Kidney (tissue), 13 donors: ENCODE measurements at regions not wholly inside any gene's neighbourhood (a gene's known extent, or its start where the extent isn't known, plus 50 kb on each side); places are given as distances from the start of the nearest gene placed in this dataset.

Experiments used
- DNase-seq, 5 donors: peaks; one replicate each; pipeline ENCODE4 v3.0.0-alpha.2; 2013 to 2020
- FAIRE-seq: peaks from 2 replicates; lab custom pipeline; 2012; peaks lifted over from hg19 to GRCh38; lab: Jason Lieb, UNC
- H3K27ac ChIP-seq, 2 donors: one replicate each; pipeline ENCODE4 v1.7.0; 2013; ENCODE audit warnings: low read depth in 2 of 2, low read length in 2 of 2, inconsistent platforms in 1 of 2
- H3K27me3 ChIP-seq: one replicate; pipeline ENCODE4 v1.7.1; 2013; ENCODE audit warnings: low read length, inconsistent platforms; ENCODE audit not compliant: control insufficient read depth, insufficient read depth
- H3K36me3 ChIP-seq, 3 donors: one replicate each; pipeline versions ENCODE4 v1.7.0 to v1.7.1; 2013; ENCODE audit warnings: low read length in 3 of 3, control low read depth in 1 of 3, inconsistent platforms in 1 of 3; ENCODE audit not compliant: insufficient read depth in 3 of 3, control insufficient read depth in 2 of 3
- H3K4me1 ChIP-seq, 3 donors: one replicate each; pipeline versions ENCODE4 v1.7.0 to v1.7.1; 2013; ENCODE audit warnings: low read length in 3 of 3, inconsistent platforms in 1 of 3, low read depth in 1 of 3; ENCODE audit not compliant: control insufficient read depth in 2 of 3, insufficient read depth in 2 of 3
- H3K4me3 ChIP-seq, 3 donors: one replicate each; pipeline versions ENCODE4 v1.7.0 to v1.8.1; 2013; ENCODE audit warnings: low read length in 3 of 3, control low read depth in 1 of 3, inconsistent platforms in 1 of 3
- H3K9ac ChIP-seq, 3 donors: one replicate each; pipeline versions ENCODE4 v1.7.0 to v1.7.1; 2013; ENCODE audit warnings: low read length in 3 of 3, control low read depth in 1 of 3, inconsistent platforms in 1 of 3
- H3K9me3 ChIP-seq, 3 donors: one replicate each; pipeline versions ENCODE4 v1.7.0 to v1.7.1; 2013; ENCODE audit warnings: low read length in 3 of 3, control low read depth in 1 of 3, inconsistent platforms in 1 of 3; ENCODE audit not compliant: control insufficient read depth in 2 of 3, insufficient read depth in 1 of 3
- intact Hi-C: fragments of 100-400 bp; cut with DNase I; formaldehyde crosslinking; loops from one replicate; pipeline ENCODE4 v1.11.1; 2022
- TF ChIP-seq, protein P1 (sequence below): IDR thresholded peaks from 3 replicates; pipeline ENCODE4 v1.5.1; 2012; ENCODE audit warnings: mild to moderate bottlenecking, moderate library complexity, borderline replicate concordance; ENCODE audit not compliant: insufficient read depth; ENCODE audit errors: extremely low read depth
- donor health status: control.
- donor health status: control.
- donor health status: control.
- donor health status: control.
- donor health status: control.
- donor health status: DM: yes; HTN: yes; CAD: no.
- donor health status: Normal renal cell carcinoma (clear cell type).

DNA sequence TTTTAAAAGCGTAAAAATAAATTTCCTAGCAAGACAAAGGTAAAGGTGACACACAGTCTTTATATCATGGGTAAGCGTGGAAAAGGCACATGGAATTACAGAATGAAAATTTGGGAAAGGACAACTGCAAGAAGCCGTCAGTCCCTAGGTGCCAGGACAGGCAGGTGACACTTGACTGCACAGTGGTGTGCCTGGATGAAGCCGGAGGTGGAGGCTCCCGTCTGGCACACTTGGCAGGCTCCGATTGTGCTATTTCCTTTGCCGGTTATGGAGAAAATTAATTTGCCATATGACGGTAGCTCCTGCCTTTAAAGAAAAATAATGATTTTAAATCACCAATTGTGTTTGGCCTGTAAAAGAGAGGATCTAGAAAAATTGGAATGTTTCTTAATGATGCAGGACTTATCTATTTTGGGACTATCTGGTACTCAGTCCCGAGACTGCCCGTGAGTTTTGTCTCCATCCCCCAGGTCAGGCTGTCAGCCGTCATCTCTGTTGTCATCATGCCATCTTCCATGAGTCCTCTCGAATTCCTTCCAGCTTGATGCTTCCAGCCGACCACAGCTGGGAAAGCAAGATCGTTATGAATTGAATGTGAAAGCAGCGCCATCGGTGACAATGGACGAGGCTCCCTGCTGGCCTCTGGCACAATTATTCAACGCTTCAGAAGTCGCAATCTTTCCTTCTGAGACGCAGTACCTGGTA is 56.2 kb upstream of the MGMT start:
- DNase-seq (no peak), FAIRE-seq (no peak)
- Histone ChIP-seq H3K4me1 (no peaks in the 10 kb centered on the region), H3K27ac (no peak overlapping the region), H3K27me3 (peaks cover 3% of the 10 kb centered on the region), H3K9ac (no peak overlapping the region), H3K9me3 (no peaks in the 10 kb centered on the region), H3K4me3 (no peak overlapping the region), H3K36me3 (no peaks in the 10 kb centered on the region)
- TF ChIP-seq, protein P1, sequence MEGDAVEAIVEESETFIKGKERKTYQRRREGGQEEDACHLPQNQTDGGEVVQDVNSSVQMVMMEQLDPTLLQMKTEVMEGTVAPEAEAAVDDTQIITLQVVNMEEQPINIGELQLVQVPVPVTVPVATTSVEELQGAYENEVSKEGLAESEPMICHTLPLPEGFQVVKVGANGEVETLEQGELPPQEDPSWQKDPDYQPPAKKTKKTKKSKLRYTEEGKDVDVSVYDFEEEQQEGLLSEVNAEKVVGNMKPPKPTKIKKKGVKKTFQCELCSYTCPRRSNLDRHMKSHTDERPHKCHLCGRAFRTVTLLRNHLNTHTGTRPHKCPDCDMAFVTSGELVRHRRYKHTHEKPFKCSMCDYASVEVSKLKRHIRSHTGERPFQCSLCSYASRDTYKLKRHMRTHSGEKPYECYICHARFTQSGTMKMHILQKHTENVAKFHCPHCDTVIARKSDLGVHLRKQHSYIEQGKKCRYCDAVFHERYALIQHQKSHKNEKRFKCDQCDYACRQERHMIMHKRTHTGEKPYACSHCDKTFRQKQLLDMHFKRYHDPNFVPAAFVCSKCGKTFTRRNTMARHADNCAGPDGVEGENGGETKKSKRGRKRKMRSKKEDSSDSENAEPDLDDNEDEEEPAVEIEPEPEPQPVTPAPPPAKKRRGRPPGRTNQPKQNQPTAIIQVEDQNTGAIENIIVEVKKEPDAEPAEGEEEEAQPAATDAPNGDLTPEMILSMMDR, result no peak
- intact Hi-C loops, result no loop called here

DNA sequence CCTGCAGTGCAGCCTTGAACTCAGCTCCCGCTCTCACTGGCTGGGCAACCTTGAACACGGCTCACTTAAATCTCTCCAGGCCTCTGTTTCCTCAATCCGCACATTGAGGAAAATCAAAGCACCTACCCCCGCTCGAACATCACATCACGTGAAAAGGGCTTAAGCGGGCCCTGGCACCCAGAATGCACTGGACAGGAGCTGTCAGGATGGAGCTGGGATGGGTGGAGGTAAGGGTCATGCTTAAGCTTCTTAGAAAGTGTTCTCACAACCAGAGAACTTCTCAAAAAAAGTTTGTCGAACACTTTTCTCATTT is 55.7 kb upstream of the MGMT start:
- TF ChIP-seq, protein P1, result no peak
- no peak for FAIRE-seq
- Histone ChIP-seq H3K27ac (no peak overlapping the region), H3K9me3 (no peaks in the 10 kb centered on the region), H3K9ac (no peak overlapping the region), H3K36me3 (no peaks in the 10 kb centered on the region), H3K4me1 (no peaks in the 10 kb centered on the region), H3K27me3 (peaks cover 6% of the 10 kb centered on the region), H3K4me3 (no peak overlapping the region)
- DNase-seq, result no peak
- intact Hi-C loops, result no loop called here

- TF ChIP-seq, protein P1, result no peak
- FAIRE-seq (no peak), DNase-seq (no peak)
- Histone ChIP-seq H3K9me3 (no peaks in the 10 kb centered on the region), H3K4me3 (no peak overlapping the region), H3K4me1 (no peaks in the 10 kb centered on the region), H3K27ac (no peak overlapping the region), H3K27me3 (peaks cover 9% of the 10 kb centered on the region), H3K36me3 (no peaks in the 10 kb centered on the region), H3K9ac (no peak overlapping the region)
- intact Hi-C loops, result no loop called here
Measured at GRCh38 chr10:129411772-129412171, 55.3 kb upstream of the MGMT start.

- H3K4me3 ChIP-seq, result no peak overlapping the region
- H3K27ac ChIP-seq, result no peak overlapping the region
- TF ChIP-seq, protein P1, result no peak
- no peaks in the 10 kb centered on the region for H3K9me3 ChIP-seq
- no peaks in the 10 kb centered on the region for H3K4me1 ChIP-seq
- no peaks in the 10 kb centered on the region for H3K36me3 ChIP-seq
- H3K9ac ChIP-seq, result no peak overlapping the region
- DNase-seq (no peak), FAIRE-seq (no peak)
- peaks cover 11% of the 10 kb centered on the region for H3K27me3 ChIP-seq
- intact Hi-C loops, result no loop called here
Measured at GRCh38 chr10:129413024-129413423, 54.0 kb upstream of the MGMT start.
